ENCODE measurements at regions not wholly inside any gene's neighbourhood (a gene's known extent, or its start where the extent isn't known, plus 50 kb on each side); places are given as distances from the start of the nearest gene placed in this dataset.

GRCh38 chr6:14969126-14969525 is 276.7 kb upstream of the JARID2 start:
- TF ChIP-seq CTCF (IDR thresholded peaks at IDR 0.05) (no peak), REST (IDR thresholded peaks at IDR 0.05; ENCODE audit: insufficient read depth in 1 of 2, low read depth in 2 of 2, low read length in 1 of 2) (no peak), POLR2AphosphoS5 (IDR thresholded peaks at IDR 0.05; ENCODE audit: low read depth, low read length) (no peak)
